ENCODE measurements at regions not wholly inside any gene's neighbourhood (a gene's known extent, or its start where the extent isn't known, plus 50 kb on each side); places are given as distances from the start of the nearest gene placed in this dataset.

- TF ChIP-seq, protein P1, sequence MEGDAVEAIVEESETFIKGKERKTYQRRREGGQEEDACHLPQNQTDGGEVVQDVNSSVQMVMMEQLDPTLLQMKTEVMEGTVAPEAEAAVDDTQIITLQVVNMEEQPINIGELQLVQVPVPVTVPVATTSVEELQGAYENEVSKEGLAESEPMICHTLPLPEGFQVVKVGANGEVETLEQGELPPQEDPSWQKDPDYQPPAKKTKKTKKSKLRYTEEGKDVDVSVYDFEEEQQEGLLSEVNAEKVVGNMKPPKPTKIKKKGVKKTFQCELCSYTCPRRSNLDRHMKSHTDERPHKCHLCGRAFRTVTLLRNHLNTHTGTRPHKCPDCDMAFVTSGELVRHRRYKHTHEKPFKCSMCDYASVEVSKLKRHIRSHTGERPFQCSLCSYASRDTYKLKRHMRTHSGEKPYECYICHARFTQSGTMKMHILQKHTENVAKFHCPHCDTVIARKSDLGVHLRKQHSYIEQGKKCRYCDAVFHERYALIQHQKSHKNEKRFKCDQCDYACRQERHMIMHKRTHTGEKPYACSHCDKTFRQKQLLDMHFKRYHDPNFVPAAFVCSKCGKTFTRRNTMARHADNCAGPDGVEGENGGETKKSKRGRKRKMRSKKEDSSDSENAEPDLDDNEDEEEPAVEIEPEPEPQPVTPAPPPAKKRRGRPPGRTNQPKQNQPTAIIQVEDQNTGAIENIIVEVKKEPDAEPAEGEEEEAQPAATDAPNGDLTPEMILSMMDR (IDR thresholded peaks at IDR 0.05; ENCODE audit: extremely low read depth in 1 of 2, insufficient read depth in 1 of 2, low read depth in 1 of 2, low read length in 2 of 2): no peak
- no peak for TF ChIP-seq POLR2A (IDR thresholded peaks at IDR 0.05; ENCODE audit: low read depth, low read length)
Observed at GRCh38 chrY:8202837-8203236, 1134.4 kb upstream of the TSPY4 start.

All from endothelial cell of umbilical vein (primary cell).